Islet precursor cell (in vitro differentiated cells): ENCODE measurements at regions not wholly inside any gene's neighbourhood (a gene's known extent, or its start where the extent isn't known, plus 50 kb on each side); places are given as distances from the start of the nearest gene placed in this dataset.
A peak's percentile ranks its signal among the peaks of the same experiment; 100 is the strongest.
"Not testable (repeated sequence)": the region's sequence is repeated elsewhere in the genome, so short reads cannot be mapped to it uniquely, and the experiment has no call there.

Experiments used
- DNase-seq: peaks from one replicate; pipeline ENCODE4 v3.0.0-alpha.2; 2018

DNA sequence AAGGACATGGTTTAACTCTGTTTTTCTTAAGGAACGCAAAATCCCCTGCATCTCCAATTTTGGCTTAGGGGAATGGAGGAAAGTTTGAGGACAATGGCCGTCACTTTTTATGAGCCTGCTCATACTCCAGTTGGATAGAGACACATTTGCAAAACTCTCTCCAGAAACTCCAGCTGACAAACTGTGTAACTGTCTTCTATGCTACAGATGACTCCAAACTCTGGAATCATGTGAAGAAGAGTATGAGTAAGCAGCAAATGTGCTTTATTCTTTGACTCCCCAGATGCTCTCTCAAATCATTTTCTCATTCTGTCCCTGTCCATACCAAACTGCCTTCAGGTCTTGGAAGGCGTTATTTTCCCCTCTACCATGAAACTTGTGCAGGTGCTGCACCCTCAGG is 226.5 kb upstream of the GPR149 start:
- no peak for DNase-seq

DNA sequence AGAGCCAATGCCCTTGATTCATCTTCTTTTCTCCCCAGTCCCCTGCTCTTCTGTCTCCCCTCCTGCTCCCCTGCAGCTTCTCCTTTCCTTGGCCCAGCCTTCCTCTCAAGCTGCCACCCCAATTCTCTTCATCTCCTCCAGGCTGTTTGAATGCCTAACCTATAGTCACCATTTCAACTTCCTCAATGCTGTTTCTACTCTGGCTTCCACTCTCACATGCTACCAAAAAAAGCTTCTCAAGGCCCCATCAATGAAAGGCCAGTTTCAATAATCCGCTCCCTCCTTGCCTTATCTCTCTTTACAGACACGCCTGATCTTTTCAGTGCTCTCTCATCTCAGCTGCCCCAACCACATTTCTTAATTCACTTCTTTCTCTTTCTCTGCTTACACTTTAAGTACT is 212.2 kb upstream of the GPR149 start:
- DNase-seq = no peak

GRCh38 chr3:154625756-154626155 is 195.8 kb upstream of the GPR149 start:
- no peak for DNase-seq

DNA sequence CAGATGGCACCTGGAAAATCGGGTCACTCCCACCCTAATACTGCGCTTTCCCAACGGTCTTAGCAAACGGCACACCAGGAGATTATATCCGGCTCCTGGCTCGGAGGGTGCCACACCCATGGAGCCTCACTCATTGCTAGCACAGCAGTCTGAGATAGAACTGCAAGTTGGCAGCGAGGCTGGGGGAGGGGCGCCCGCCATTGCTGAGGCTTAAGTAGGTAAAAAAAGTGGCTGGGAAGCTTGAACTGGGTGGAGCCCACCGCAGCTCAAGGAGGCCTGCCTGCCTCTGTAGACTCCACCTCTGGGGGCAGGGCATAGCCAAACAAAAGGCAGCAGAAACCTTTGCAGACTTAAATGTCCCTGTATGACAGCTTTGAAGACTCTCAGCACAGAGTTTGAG is 189.6 kb upstream of the GPR149 start:
- not testable (repeated sequence) for DNase-seq

DNA sequence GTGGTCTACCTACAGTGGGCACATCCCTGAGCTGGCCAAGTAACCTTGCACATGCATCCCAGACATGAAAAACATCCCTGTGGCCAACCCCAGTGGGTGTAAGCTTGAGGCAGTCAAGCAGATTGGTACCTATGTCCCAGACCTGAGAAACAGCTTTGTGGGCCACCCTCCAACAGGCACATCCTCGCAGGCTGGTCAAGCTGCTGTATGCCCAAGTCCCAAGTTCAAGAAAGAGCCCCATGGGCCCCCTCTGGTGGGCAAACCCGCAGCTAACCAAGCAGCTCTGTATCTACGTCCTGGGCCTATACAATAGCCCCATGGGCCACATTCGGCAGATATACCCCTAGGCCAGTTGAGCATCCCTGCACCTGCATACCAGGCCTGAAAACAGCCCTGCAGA is 186.3 kb upstream of the GPR149 start:
- DNase-seq = peak; percentile 50

- no peak for DNase-seq
These were observed 185.5 kb upstream of the GPR149 start for GRCh38 chr3:154615471-154615870.

GRCh38 chr3:154614601-154615000 is 184.6 kb upstream of the GPR149 start:
- no peak for DNase-seq

DNA sequence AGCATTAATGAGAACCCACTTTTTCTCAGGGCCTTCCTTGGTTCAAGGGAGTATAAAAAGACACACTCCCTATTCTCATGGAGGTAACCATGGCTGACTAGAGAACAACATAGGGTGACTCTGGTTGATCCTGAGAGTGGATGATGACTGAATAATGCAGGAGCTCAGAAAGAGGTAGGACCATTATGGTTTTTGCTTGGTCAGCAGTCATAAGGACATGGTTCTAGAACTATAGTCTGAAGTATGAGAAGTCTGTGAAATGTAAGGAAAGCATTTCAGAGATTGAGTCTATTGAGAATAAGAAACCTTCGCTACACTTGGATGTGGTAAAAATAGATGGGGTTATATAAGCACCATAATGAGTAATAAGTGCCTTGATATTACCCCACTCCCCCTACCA is 184.1 kb upstream of the GPR149 start:
- DNase-seq = no peak

GRCh38 chr3:154602241-154602640 is 172.3 kb upstream of the GPR149 start:
- DNase-seq = no peak

- DNase-seq = no peak
These were observed 168.2 kb upstream of the GPR149 start for GRCh38 chr3:154598166-154598565.

DNA sequence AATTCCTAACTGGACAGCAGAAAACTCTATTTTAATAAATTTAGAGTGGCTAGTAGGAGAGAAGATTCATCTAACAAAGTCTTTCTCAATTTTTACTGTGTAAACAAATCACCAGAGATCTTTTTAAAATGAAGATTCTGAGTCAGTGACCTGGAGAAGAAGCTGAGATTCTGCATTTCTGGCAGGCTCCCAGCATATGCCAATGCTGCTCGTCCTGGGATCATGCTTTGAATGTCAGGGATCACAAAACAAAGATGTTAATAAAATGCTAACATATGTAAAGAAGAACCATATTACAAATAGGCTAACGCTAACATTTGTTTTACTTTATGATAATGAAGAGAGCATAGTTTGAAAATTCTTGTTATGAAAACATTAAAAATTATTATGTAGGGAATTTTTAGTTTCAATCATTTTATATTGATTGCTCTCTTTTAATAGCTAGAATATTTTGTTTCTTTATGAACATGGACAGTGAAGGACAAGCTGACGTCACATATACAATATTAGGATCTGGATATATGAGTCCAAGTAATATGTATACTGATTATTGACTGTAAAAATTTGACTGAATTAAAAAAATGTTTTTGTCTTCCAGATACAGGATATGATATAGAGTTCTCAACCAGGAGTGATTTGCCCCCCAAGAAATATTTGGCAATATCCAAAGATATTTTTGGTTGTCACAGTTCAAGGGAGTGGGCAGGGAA is 160.8 kb upstream of the GPR149 start:
- DNase-seq = no peak

DNA sequence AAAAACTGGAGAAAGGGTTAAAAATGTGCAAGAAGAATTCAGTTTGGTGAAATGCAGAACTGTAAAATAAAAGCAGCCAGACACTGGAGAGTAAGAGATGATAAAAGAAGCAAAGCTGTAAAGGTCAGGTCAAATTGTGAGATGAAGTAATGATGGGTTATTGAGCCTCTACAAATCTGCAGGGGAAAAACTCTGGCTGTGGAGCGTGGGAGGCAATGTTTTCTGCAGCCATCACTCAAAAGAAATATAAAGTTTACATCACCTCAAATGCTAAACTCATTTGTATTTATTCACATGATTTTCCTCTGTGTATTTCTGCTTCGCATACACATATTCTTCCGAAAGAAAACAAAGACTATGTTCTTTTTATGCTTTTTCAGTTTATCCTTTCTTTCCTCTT is 158.8 kb upstream of the GPR149 start:
- no peak for DNase-seq

- DNase-seq = no peak
These were observed 155.0 kb upstream of the GPR149 start for GRCh38 chr3:154584974-154585373.

DNA sequence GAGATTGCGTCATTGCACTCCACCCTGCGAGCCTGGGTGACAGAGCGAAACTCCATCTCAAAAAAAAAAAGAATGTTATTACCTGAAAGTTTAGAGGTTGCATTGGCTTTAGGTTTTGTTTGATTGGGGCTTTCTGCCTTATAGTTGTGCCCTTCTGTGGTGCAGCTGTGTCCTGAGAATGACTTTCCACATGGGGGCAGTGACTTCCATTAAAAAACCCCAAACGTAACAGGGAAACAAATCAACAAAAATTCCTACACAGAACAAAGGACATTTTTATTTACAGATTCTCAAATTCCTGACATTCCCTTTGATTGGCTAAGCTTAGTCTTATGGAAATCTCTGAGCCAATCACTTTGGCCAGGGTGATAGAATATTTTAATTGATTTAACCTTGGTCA is 154.1 kb upstream of the GPR149 start:
- DNase-seq = no peak

GRCh38 chr3:154583086-154583634 is 153.2 kb upstream of the GPR149 start:
- no peak for DNase-seq

DNA sequence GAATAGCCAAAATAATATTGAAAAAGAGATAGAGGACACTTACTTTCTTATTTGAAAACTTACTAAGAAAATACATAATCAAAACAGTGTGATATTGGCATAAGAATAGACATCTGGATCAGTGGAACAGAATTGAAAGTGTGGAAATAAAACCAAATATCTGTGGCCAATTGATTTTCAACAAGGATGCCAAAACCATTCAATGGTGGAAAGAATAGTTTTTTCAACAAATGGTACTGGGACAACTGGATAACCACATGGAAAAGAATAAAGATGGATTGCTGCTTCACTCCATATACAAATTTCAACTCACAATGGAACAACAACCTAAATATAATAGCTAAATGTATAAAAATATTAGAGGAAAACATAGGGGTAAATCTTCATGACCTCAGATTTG is 152.5 kb upstream of the GPR149 start:
- DNase-seq = no peak

DNA sequence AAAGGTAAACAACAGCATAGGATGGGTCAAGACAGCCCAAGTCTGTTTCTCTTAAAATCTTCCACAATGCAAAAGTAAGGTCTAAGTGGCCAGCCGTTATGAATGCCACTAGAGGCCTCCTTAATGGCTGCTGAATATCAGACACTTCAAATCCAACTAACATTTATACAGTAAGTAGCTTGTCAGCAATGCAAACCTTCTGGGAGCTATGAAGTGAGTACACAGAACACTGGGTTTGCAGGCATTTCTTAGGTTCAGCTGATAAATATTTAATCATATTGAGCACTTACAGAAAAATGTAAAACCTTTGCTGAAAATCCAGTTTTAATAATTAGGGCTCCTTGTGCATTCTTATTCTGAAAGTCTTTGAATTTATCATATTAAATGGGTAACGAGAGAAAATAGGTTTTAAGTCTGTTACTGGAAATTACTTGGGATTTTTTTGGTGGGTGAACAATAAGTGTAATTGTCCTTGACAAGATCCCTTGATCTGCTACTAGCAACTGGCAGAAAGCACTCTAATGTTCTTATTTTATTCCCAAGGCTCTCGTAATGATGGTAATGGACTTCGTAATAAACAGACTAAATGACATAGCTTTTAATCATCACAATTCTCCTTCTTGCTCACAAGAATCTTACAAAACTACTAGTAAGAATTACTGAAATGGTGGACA is 141.7 kb upstream of the GPR149 start:
- DNase-seq = no peak

GRCh38 chr3:154568064-154568463 is 138.1 kb upstream of the GPR149 start:
- DNase-seq = no peak

DNA sequence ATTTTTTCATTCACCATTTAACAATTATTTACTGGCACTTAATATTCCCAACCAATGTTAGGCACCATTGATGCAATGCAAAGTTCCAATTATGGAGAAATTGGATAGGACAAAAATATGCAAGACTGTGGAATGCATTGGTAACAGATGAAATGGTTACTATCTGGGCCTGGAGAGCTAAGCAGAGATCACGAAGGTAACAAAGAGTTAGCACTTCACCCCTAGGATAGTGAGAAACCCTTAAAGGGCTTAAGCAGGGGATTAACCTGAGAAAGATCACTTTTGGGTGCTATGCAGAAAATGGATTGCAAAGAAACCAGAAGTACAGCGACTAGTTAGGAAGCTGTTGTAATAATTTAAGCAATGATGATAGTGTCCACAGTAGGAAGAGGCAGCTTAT is 129.6 kb upstream of the GPR149 start:
- DNase-seq = no peak

GRCh38 chr3:154552338-154552737 is 122.3 kb upstream of the GPR149 start:
- DNase-seq = no peak

DNA sequence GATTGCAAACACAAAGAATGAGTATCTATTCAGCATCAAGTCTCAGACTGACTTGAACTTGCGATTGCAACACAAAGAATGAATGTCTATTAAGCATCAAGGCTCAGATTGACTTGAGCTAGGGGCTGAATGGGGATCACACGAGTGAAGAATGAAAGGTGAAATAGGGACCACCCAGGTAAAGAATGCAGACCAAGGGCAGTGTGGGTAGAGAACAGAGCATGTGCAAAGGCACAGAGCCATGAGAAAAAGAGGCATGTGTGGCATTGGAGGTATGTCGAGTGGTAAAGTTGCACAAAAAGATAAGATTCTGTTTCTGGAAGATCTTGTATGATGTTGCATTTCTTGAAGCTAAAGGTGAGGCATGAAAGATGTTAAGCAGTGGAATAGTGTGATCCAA is 119.4 kb upstream of the GPR149 start:
- no peak for DNase-seq

- DNase-seq = no peak
These were observed 118.4 kb upstream of the GPR149 start for GRCh38 chr3:154548341-154548740.

GRCh38 chr3:154542837-154543236 is 112.8 kb upstream of the GPR149 start:
- no peak for DNase-seq

- DNase-seq = no peak
These were observed 111.1 kb upstream of the GPR149 start for GRCh38 chr3:154540950-154541604.
